ENCODE measurements at regions not wholly inside any gene's neighbourhood (a gene's known extent, or its start where the extent isn't known, plus 50 kb on each side); places are given as distances from the start of the nearest gene placed in this dataset.

- ChIA-PET POLR2A (no interaction called here), CTCF (no interaction called here)
- Histone ChIP-seq H2AFZ (ENCODE audit: low read depth, low read length) (no peak overlapping the region), H3K9me1 (replicated peaks; ENCODE audit: control insufficient read depth, extremely low read depth, insufficient read depth, low read length) (no peaks in the 10 kb centered on the region), H3K36me3 (ENCODE audit: control insufficient read depth in 2 of 2, extremely low read depth in 1 of 2, insufficient read depth in 2 of 2, low read length in 2 of 2) (no peaks in the 10 kb centered on the region), H3K9ac (replicated peaks; ENCODE audit: extremely low read depth, insufficient read depth, low read length) (no peak overlapping the region), H3K9me3 (replicated peaks; ENCODE audit: control insufficient read depth, insufficient read depth, low read length) (no peaks in the 10 kb centered on the region), H3K27me3 (ENCODE audit: control insufficient read depth in 2 of 2, insufficient read depth in 2 of 2, low read length in 2 of 2) (peaks cover 0 to 2% of the 10 kb centered on the region in 2 experiments), H4K20me1 (replicated peaks; ENCODE audit: control insufficient read depth, extremely low read depth, insufficient read depth, low read length) (no peaks in the 10 kb centered on the region), H3K4me2 (ENCODE audit: insufficient read depth, low read length) (no peak overlapping the region), H3K4me1 (ENCODE audit: control insufficient read depth, extremely low read depth, insufficient read depth, low read length) (peaks cover 20% of the 10 kb centered on the region), H3K4me3 (replicated peaks in 1 of 3; ENCODE audit: insufficient read depth in 1 of 3, low read depth in 1 of 3, low read length in 3 of 3) (no peak overlapping the region), H3K27ac (ENCODE audit: insufficient read depth, low read depth, low read length) (no peak overlapping the region), H3K79me2 (ENCODE audit: control insufficient read depth, insufficient read depth, low read length) (no peaks in the 10 kb centered on the region)
- no peak for TF ChIP-seq GATA2 (IDR thresholded peaks at IDR 0.05; ENCODE audit: insufficient read depth, insufficient read length, low read depth, low read length)
- TF ChIP-seq FOS (IDR thresholded peaks at IDR 0.05; ENCODE audit: borderline replicate concordance, insufficient read depth, low read length), result no peak
- no peak for TF ChIP-seq CTCF (IDR thresholded peaks at IDR 0.05; ENCODE audit: extremely low read depth in 1 of 2, insufficient read depth in 1 of 2, low read depth in 1 of 2, low read length in 2 of 2)
- no peak for TF ChIP-seq POLR2A (IDR thresholded peaks at IDR 0.05; ENCODE audit: low read depth, low read length)
- TF ChIP-seq EZH2 (IDR thresholded peaks at IDR 0.05; ENCODE audit: borderline replicate concordance, low read depth, low read length, severe bottlenecking), result no peak
- TF ChIP-seq POLR2AphosphoS5 (IDR thresholded peaks at IDR 0.05; ENCODE audit: insufficient read depth, low read depth, low read length), result no peak
- intact Hi-C loops (cut with micrococcal nuclease) (no loop called here), dilution Hi-C loops (cut with MboI; ENCODE audit: extremely low pct_ligation_motif_present, low sequenced_read_pairs) (no loop called here)
- DNase-seq (ENCODE audit: low read depth, low spot score) (no peak), FAIRE-seq (no peak)
- BruUV-seq (replicated peaks), result no TSS peak
Measured at GRCh38 chr5:135196483-135196882, 162.5 kb upstream of the PITX1 start.

GRCh38 chr5:135195270-135195608, 161.2 kb upstream of the PITX1 start:
- no peaks in the 10 kb centered on the region for H3K79me2 ChIP-seq (ENCODE audit: control insufficient read depth, insufficient read depth, low read length)
- H3K9me1 ChIP-seq (replicated peaks; ENCODE audit: control insufficient read depth, extremely low read depth, insufficient read depth, low read length), result no peaks in the 10 kb centered on the region
- no peak for FAIRE-seq
- TF ChIP-seq POLR2AphosphoS5 (IDR thresholded peaks at IDR 0.05; ENCODE audit: insufficient read depth, low read depth, low read length) (no peak), JUN (IDR thresholded peaks at IDR 0.05; ENCODE audit: borderline replicate concordance, insufficient read depth, insufficient read length, low read depth) (no peak), GATA2 (IDR thresholded peaks at IDR 0.05; ENCODE audit: insufficient read depth, insufficient read length, low read depth, low read length) (no peak), MAX (IDR thresholded peaks at IDR 0.05; ENCODE audit: insufficient read depth, insufficient read length) (no peak), EZH2 (IDR thresholded peaks at IDR 0.05; ENCODE audit: borderline replicate concordance, low read depth, low read length, severe bottlenecking) (no peak), FOS (IDR thresholded peaks at IDR 0.05; ENCODE audit: borderline replicate concordance, insufficient read depth, low read length) (no peak), MYC (IDR thresholded peaks at IDR 0.05; ENCODE audit: low read depth, low read length) (no peak)
- no peak overlapping the region for H3K9ac ChIP-seq (replicated peaks; ENCODE audit: extremely low read depth, insufficient read depth, low read length)
- no peaks in the 10 kb centered on the region for H3K9me3 ChIP-seq (replicated peaks; ENCODE audit: control insufficient read depth, insufficient read depth, low read length)
- POLR2A ChIA-PET, result no interaction called here
- H3K27ac ChIP-seq (ENCODE audit: insufficient read depth, low read depth, low read length), result no peak overlapping the region
- H2AFZ ChIP-seq (ENCODE audit: low read depth, low read length), result no peak overlapping the region
- H4K20me1 ChIP-seq (replicated peaks; ENCODE audit: control insufficient read depth, extremely low read depth, insufficient read depth, low read length), result no peaks in the 10 kb centered on the region
- DNase-seq (ENCODE audit: low read depth, low spot score), result no peak
- intact Hi-C loops (cut with micrococcal nuclease), result no loop called here
- H3K36me3 ChIP-seq (ENCODE audit: control insufficient read depth in 2 of 2, extremely low read depth in 1 of 2, insufficient read depth in 2 of 2, low read length in 2 of 2), result no peaks in the 10 kb centered on the region
- no peak overlapping the region for H3K4me3 ChIP-seq (replicated peaks in 1 of 3; ENCODE audit: insufficient read depth in 1 of 3, low read depth in 1 of 3, low read length in 3 of 3)
- CTCF ChIA-PET, result interaction anchor here (0.9 to 2.4 kb wide), 6 partner anchors 9 to 231 kb away, joined by 3 to 11 read pairs (median 3); no protein-coding TSS in a partner anchor
- BruUV-seq (replicated peaks), result no TSS peak
- H3K27me3 ChIP-seq (ENCODE audit: control insufficient read depth in 2 of 2, insufficient read depth in 2 of 2, low read length in 2 of 2), result peaks cover 2 to 4% of the 10 kb centered on the region in 2 experiments
- peaks cover 22% of the 10 kb centered on the region for H3K4me1 ChIP-seq (ENCODE audit: control insufficient read depth, extremely low read depth, insufficient read depth, low read length)
- no peak overlapping the region for H3K4me2 ChIP-seq (ENCODE audit: insufficient read depth, low read length)
- dilution Hi-C loops (cut with MboI; ENCODE audit: extremely low pct_ligation_motif_present, low sequenced_read_pairs), result no loop called here
